ENCODE measurements at regions not wholly inside any gene's neighbourhood (a gene's known extent, or its start where the extent isn't known, plus 50 kb on each side); places are given as distances from the start of the nearest gene placed in this dataset.

DNA sequence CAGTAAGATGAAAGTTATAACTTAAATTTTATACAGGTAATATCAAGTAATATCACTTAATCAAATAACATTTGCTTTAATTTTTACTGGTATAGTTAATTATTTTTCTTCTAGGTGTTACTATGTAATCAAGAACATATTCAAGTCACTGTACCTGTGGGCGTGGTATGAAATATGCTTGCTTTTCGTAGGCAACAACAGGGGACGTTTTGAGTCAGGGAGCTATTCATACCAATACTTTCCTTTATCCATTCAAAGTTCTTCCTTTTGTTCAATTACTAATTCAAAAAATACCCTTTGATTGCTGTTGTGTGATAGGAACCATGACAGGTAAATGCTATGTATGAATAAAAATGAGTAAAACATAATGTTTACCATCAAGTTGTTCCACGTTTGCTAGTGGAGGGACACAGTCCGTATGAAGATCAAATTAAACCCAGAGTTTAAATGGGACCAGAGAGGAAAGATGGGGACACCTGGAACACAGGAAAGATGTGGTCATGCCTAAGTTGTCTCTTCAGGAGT, 654.0 kb upstream of the KCNMB2 start:
- TF ChIP-seq, protein P1, sequence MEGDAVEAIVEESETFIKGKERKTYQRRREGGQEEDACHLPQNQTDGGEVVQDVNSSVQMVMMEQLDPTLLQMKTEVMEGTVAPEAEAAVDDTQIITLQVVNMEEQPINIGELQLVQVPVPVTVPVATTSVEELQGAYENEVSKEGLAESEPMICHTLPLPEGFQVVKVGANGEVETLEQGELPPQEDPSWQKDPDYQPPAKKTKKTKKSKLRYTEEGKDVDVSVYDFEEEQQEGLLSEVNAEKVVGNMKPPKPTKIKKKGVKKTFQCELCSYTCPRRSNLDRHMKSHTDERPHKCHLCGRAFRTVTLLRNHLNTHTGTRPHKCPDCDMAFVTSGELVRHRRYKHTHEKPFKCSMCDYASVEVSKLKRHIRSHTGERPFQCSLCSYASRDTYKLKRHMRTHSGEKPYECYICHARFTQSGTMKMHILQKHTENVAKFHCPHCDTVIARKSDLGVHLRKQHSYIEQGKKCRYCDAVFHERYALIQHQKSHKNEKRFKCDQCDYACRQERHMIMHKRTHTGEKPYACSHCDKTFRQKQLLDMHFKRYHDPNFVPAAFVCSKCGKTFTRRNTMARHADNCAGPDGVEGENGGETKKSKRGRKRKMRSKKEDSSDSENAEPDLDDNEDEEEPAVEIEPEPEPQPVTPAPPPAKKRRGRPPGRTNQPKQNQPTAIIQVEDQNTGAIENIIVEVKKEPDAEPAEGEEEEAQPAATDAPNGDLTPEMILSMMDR (IDR thresholded peaks at IDR 0.05): no peak

DNA sequence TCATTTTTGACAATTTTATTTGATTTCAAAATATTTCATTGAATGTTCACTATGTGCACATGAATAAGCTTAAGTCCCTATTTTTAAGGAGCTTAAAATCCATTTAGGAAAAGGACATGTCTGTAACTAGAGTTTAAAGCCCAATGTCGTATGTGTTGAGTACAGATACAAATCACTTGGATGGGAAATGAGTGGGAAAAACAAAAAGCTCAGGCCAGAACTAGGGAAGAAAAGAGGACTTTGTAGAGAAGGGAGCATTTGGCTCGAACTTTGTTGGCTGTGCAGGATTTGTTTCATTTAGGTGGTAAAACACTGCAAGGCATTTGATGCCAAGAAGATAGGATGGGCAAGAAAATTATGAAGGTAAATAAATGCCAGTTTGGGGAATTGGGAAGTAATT, 653.1 kb upstream of the KCNMB2 start:
- TF ChIP-seq, protein P1 (IDR thresholded peaks at IDR 0.05): no peak

DNA sequence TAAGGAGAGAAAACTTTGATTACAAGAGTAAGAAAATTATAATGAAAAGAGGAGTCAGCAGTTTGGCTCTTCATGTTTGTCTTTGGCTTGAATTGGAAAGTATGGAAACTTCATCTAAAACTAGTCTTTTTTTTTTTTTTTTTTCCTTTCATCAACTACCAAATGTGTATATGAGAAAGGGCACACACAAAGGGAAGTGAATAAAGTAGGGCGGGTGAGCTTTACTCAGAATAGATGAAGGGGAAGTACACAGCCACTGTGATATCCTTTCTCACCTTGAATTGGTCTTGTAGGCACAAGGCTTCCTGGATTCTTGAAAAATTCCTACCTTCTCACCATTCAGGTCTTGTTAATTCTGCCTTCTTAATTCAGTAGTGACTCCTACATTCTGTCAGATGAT, 652.3 kb upstream of the KCNMB2 start:
- TF ChIP-seq, protein P1 (IDR thresholded peaks at IDR 0.05): no peak

DNA sequence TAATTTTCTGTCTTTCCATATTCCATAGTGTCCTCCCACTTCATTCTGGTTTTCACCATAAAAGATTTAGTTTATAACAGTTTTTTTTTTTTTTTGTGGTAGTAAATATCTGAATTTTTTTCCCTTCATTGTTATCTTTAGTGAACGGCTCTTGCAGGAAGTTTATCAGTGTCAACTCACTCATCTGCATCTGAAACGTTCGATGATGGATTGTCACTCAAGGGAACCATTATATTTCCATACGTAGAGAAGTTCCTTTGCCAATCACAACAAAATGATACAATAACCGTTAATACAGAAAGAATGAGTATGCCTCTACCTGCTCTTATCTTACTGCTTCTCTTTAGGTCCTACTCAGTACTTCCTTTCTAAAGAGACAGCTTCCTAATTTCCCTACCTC, 651.2 kb upstream of the KCNMB2 start:
- TF ChIP-seq, protein P1 (IDR thresholded peaks at IDR 0.05): no peak

DNA sequence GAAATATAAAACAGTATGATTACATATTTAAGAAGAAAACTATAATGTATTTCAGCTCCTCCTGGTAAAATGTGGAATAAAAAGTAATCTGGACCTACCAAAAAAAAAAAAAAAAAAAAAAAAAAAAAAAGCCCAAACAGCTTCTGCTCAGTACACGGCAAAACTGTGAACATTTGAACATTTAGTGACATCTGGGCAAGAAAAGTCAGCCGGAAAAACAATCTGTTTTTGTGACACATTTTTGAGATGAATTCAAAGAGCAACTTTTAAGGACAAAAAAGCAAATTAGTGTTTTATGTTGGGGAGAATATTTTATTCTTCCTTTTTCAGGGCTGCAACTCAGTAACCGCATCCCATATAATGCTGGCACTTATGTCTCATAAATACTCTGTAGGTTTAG, 649.7 kb upstream of the KCNMB2 start:
- TF ChIP-seq, protein P1 (IDR thresholded peaks at IDR 0.05): no peak

DNA sequence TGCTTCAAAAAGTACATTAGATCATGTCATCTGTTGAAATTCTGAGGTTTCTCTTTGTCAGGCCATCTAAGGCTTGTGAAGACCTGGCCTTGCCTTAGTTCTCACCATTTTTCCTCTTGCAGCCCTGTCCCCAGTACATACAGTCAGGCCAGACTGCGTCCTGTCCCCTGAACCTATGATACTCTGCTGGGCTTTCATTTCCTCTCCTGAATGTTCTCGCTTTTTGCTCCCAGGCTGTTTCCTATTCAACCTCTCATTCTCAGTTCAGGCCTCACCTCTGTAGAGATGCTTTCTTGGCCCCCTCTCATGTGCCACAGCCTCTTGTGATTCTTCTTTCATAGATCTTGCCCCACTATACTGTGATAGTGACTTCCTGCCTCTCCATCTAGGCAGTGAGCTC, 648.8 kb upstream of the KCNMB2 start:
- TF ChIP-seq, protein P1 (IDR thresholded peaks at IDR 0.05): no peak

DNA sequence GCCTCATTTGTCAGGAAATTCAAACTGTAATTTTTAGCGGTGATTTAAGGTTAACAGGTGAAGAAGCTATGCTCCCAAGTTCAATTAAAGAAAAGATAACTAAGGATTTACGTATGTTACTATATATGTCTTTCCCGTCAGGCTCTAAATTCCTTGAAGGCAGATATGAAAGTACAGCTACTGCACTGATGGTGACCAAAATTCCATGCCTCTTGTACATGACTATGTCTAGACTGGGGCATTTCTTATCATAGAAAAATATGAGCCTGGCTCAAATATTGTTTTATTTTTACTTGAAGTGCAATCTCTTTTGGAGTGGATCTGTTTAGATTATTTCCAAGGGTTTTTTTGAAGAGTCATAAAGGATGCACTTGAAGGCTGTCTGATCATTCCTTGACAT, 647.1 kb upstream of the KCNMB2 start:
- TF ChIP-seq, protein P1 (IDR thresholded peaks at IDR 0.05): no peak

Measured in LNCAP (cell line).